Mammary epithelial cell (primary cell): ENCODE measurements at regions not wholly inside any gene's neighbourhood (a gene's known extent, or its start where the extent isn't known, plus 50 kb on each side); places are given as distances from the start of the nearest gene placed in this dataset.

Experiments
- CTCF ChIP-seq, 2 donors: IDR thresholded peaks in 1 of 2; conservative IDR thresholded peaks in 1 of 2; 2 replicates each; pipeline ENCODE4 v1.5.1; 2011 to 2012; ENCODE audit warnings: inconsistent platforms in 2 of 2, low read length in 2 of 2, mild to moderate bottlenecking in 2 of 2, control low read depth in 1 of 2, low read depth in 1 of 2; ENCODE audit not compliant: insufficient read depth in 1 of 2; ENCODE audit errors: extremely low read depth in 1 of 2
- EZH2 ChIP-seq: IDR thresholded peaks from 2 replicates; pipeline ENCODE4 v1.6.1; 2012; ENCODE audit warnings: low read length, inconsistent platforms, borderline replicate concordance

- TF ChIP-seq CTCF (conservative IDR thresholded peaks at IDR 0.05 in 1 of 2, IDR thresholded peaks at IDR 0.05 in 1 of 2; ENCODE audit: extremely low read depth in 1 of 2, insufficient read depth in 1 of 2, low read depth in 1 of 2, low read length in 2 of 2) (no peak), EZH2 (no peak)
Measured at GRCh38 chr5:4722886-4723285, 417.2 kb upstream of the ADAMTS16 start.
